Omental fat pad (tissue), 3 donors: ENCODE measurements at regions not wholly inside any gene's neighbourhood (a gene's known extent, or its start where the extent isn't known, plus 50 kb on each side); places are given as distances from the start of the nearest gene placed in this dataset.

Experiments
- ATAC-seq: fragments of 150-250 bp; one replicate; pipeline ENCODE4 v1.9.1; 2016; ENCODE audit warnings: mild to moderate bottlenecking, moderate library complexity; ENCODE audit not compliant: low FRiP score
- DNase-seq: peaks from one replicate; pipeline ENCODE4 v3.0.0-alpha.2; 2019; ENCODE audit warnings: low spot score
- CTCF ChIP-seq, 3 donors: fragments of 450-650 bp; IDR thresholded peaks; one replicate each; pipeline ENCODE4 v1.5.1; 2016 to 2017; ENCODE audit warnings: antibody characterized with exemption in 3 of 3, mild to moderate bottlenecking in 3 of 3, moderate library complexity in 2 of 3

GRCh38 chr10:33712825-33713224, 378.4 kb upstream of the NRP1 start:
- no peak for TF ChIP-seq CTCF (IDR thresholded peaks at IDR 0.05)
- DNase-seq (no peak), ATAC-seq (no peak)

- ATAC-seq, result no peak
- no peak for DNase-seq
- no peak for TF ChIP-seq CTCF (IDR thresholded peaks at IDR 0.05)
These were observed 375.5 kb upstream of the NRP1 start for GRCh38 chr10:33710006-33710405.

GRCh38 chr10:33709008-33709753, 374.7 kb upstream of the NRP1 start:
- DNase-seq (no peak), ATAC-seq (no peak)
- no peak for TF ChIP-seq CTCF (IDR thresholded peaks at IDR 0.05)

GRCh38 chr10:33708561-33708960, 374.1 kb upstream of the NRP1 start:
- TF ChIP-seq CTCF (IDR thresholded peaks at IDR 0.05), result no peak
- DNase-seq, result no peak
- ATAC-seq, result no peak

- ATAC-seq (peak; percentile 51), DNase-seq (no peak)
These were observed 372.3 kb upstream of the NRP1 start for GRCh38 chr10:33706746-33707145.

GRCh38 chr10:33706191-33706590, 371.7 kb upstream of the NRP1 start:
- no peak for ATAC-seq
- no peak for DNase-seq
- TF ChIP-seq CTCF (IDR thresholded peaks at IDR 0.05), result no peak

More at GRCh38 chr10:33706746-33707145, 372.3 kb upstream of the NRP1 start:
- no peak for TF ChIP-seq CTCF (IDR thresholded peaks at IDR 0.05)

- no peak for ATAC-seq
- DNase-seq, result no peak
- TF ChIP-seq CTCF (IDR thresholded peaks at IDR 0.05), result no peak
These were observed 369.9 kb upstream of the NRP1 start for GRCh38 chr10:33704214-33704830.
